ACHN (cell line): ENCODE measurements at regions not wholly inside any gene's neighbourhood (a gene's known extent, or its start where the extent isn't known, plus 50 kb on each side); places are given as distances from the start of the nearest gene placed in this dataset.

Source experiments
- DNase-seq: peaks from one replicate; pipeline ENCODE4 v3.0.0-alpha.2; 2015
- in situ Hi-C: cut with HindIII; loops from 2 replicates; pipeline ENCODE4 v1.10.0; 2017; ENCODE audit warnings: low sequenced_read_pairs, low pct_ligation_motif_present, low pct_unique_long_range_greater_than_20kb

GRCh38 chr3:64304828-64305410 lies 79.7 kb upstream of the PRICKLE2 start:
- DNase-seq = no peak

GRCh38 chr3:64303881-64304280 lies 78.6 kb upstream of the PRICKLE2 start:
- DNase-seq = no peak
- in situ Hi-C loops = no loop called here

More at GRCh38 chr3:64304828-64305410, 79.7 kb upstream of the PRICKLE2 start:
- in situ Hi-C loops = no loop called here

GRCh38 chr3:64303401-64303800 lies 78.1 kb upstream of the PRICKLE2 start:
- in situ Hi-C loops = no loop called here
- no peak for DNase-seq

GRCh38 chr3:64301476-64301875 lies 76.2 kb upstream of the PRICKLE2 start:
- in situ Hi-C loops = no loop called here
- DNase-seq = no peak

- DNase-seq = no peak
- in situ Hi-C loops = no loop called here
These were observed 75.6 kb upstream of the PRICKLE2 start for GRCh38 chr3:64300790-64301423.

- no peak for DNase-seq
- in situ Hi-C loops = no loop called here
These were observed 73.9 kb upstream of the PRICKLE2 start for GRCh38 chr3:64299206-64299605.

- no peak for DNase-seq
- in situ Hi-C loops = no loop called here
These were observed 72.3 kb upstream of the PRICKLE2 start for GRCh38 chr3:64297563-64297962.

GRCh38 chr3:64295594-64295993 lies 70.3 kb upstream of the PRICKLE2 start:
- peak; percentile 46 for DNase-seq
- in situ Hi-C loops = no loop called here

GRCh38 chr3:64294771-64295170 lies 69.5 kb upstream of the PRICKLE2 start:
- in situ Hi-C loops = no loop called here
- DNase-seq = no peak

- no peak for DNase-seq
- in situ Hi-C loops = no loop called here
These were observed 67.9 kb upstream of the PRICKLE2 start for GRCh38 chr3:64293121-64293520.

- in situ Hi-C loops = no loop called here
- DNase-seq = peak; percentile 15
These were observed 66.7 kb upstream of the PRICKLE2 start for GRCh38 chr3:64291956-64292355.

- DNase-seq = peak; percentile 72
- in situ Hi-C loops = no loop called here
These were observed 66.1 kb upstream of the PRICKLE2 start for GRCh38 chr3:64291345-64291744.

- in situ Hi-C loops = no loop called here
- no peak for DNase-seq
These were observed 65.6 kb upstream of the PRICKLE2 start for GRCh38 chr3:64290864-64291263.

GRCh38 chr3:64290161-64290560 lies 64.9 kb upstream of the PRICKLE2 start:
- in situ Hi-C loops = no loop called here
- no peak for DNase-seq

- no peak for DNase-seq
- in situ Hi-C loops = no loop called here
These were observed 64.4 kb upstream of the PRICKLE2 start for GRCh38 chr3:64289622-64290021.

GRCh38 chr3:64278625-64279024 lies 53.4 kb upstream of the PRICKLE2 start:
- in situ Hi-C loops = no loop called here

GRCh38 chr3:64276131-64276530 lies 50.9 kb upstream of the PRICKLE2 start:
- no peak for DNase-seq
- in situ Hi-C loops = no loop called here

More at GRCh38 chr3:64278625-64279024, 53.4 kb upstream of the PRICKLE2 start:
- DNase-seq = peak; percentile 88
